Fibroblast of lung (primary cell): ENCODE measurements at regions not wholly inside any gene's neighbourhood (a gene's known extent, or its start where the extent isn't known, plus 50 kb on each side); places are given as distances from the start of the nearest gene placed in this dataset.

ENCODE experiments used
- CTCF ChIP-seq, 2 donors: IDR thresholded peaks in 1 of 2; conservative IDR thresholded peaks in 1 of 2; 1 replicate in 1 of 2; 2 replicates in 1 of 2; pipeline ENCODE4 v1.5.1; 2011 to 2012; ENCODE audit warnings: low read length in 2 of 2, control low read depth in 1 of 2, inconsistent platforms in 1 of 2, low read depth in 1 of 2, mild to moderate bottlenecking in 1 of 2
- EZH2 ChIP-seq: IDR thresholded peaks from 2 replicates; pipeline ENCODE4 v1.5.1; 2012; ENCODE audit warnings: low read length, control low read depth, mild to moderate bottlenecking; ENCODE audit errors: missing control alignments

- no peak for TF ChIP-seq CTCF (conservative IDR thresholded peaks at IDR 0.05 in 1 of 2, IDR thresholded peaks at IDR 0.05 in 1 of 2; ENCODE audit: low read depth in 1 of 2, low read length in 2 of 2)
- no peak for TF ChIP-seq EZH2
These were observed 279.4 kb downstream of the RFPL4B start for GRCh38 chr6:112626468-112627082.
